HG02852 (cell line): ENCODE measurements at regions not wholly inside any gene's neighbourhood (a gene's known extent, or its start where the extent isn't known, plus 50 kb on each side); places are given as distances from the start of the nearest gene placed in this dataset.

Experiments
- ATAC-seq: cut with Tn5 transposase; IDR thresholded peaks from one replicate; pipeline ENCODE4 v1.9.1; 2021; ENCODE audit warnings: mild to moderate bottlenecking, moderate library complexity; ENCODE audit not compliant: unreplicated experiment

GRCh38 chr6:74782346-74782745 lies 423.5 kb downstream of the COL12A1 start:
- no peak for ATAC-seq

- no peak for ATAC-seq
Observed at GRCh38 chr6:74780831-74781230, 425.0 kb downstream of the COL12A1 start.

GRCh38 chr6:74768738-74769137 lies 437.1 kb downstream of the COL12A1 start:
- no peak for ATAC-seq

GRCh38 chr6:74768120-74768519 lies 437.7 kb downstream of the COL12A1 start:
- no peak for ATAC-seq

GRCh38 chr6:74765486-74765885 lies 440.4 kb downstream of the COL12A1 start:
- no peak for ATAC-seq

- no peak for ATAC-seq
Observed at GRCh38 chr6:74764486-74764885, 441.4 kb downstream of the COL12A1 start.

- no peak for ATAC-seq
Observed at GRCh38 chr6:74762841-74763240, 443.0 kb downstream of the COL12A1 start.

- ATAC-seq = no peak
Observed at GRCh38 chr6:74757813-74758212, 448.0 kb downstream of the COL12A1 start.

GRCh38 chr6:74756923-74757322 lies 448.9 kb downstream of the COL12A1 start:
- ATAC-seq = no peak

GRCh38 chr6:74755778-74756177 lies 450.1 kb downstream of the COL12A1 start:
- no peak for ATAC-seq

- no peak for ATAC-seq
Observed at GRCh38 chr6:74755196-74755595, 450.7 kb downstream of the COL12A1 start.

- ATAC-seq = no peak
Observed at GRCh38 chr6:74753883-74754600, 451.8 kb downstream of the COL12A1 start.

- no peak for ATAC-seq
Observed at GRCh38 chr6:74752303-74752702, 453.6 kb downstream of the COL12A1 start.

GRCh38 chr6:74750826-74751225 lies 455.0 kb downstream of the COL12A1 start:
- no peak for ATAC-seq

GRCh38 chr6:74749211-74750147 lies 456.4 kb downstream of the COL12A1 start:
- peak; percentile 79 for ATAC-seq

GRCh38 chr6:74745670-74746069 lies 460.2 kb downstream of the COL12A1 start:
- ATAC-seq = no peak

- ATAC-seq = peak; percentile 94
Observed at GRCh38 chr6:74742793-74743508, 462.9 kb downstream of the COL12A1 start.

- ATAC-seq = no peak
Observed at GRCh38 chr6:74741646-74742045, 464.2 kb downstream of the COL12A1 start.

GRCh38 chr6:74735304-74735703 lies 470.5 kb downstream of the COL12A1 start:
- no peak for ATAC-seq

- ATAC-seq = no peak
Observed at GRCh38 chr6:74734901-74735300, 471.0 kb downstream of the COL12A1 start.
